H9 (cell line): ENCODE measurements at regions not wholly inside any gene's neighbourhood (a gene's known extent, or its start where the extent isn't known, plus 50 kb on each side); places are given as distances from the start of the nearest gene placed in this dataset.

ENCODE experiments used
- DNase-seq: peaks from one replicate; pipeline ENCODE4 v3.0.0-alpha.2; 2017
- H2AFZ ChIP-seq: one replicate; pipeline ENCODE4 v1.6.1; 2013; ENCODE audit warnings: mild to moderate bottlenecking, low read length, control low read depth, moderate library complexity
- H2AK5ac ChIP-seq: 2 replicates; pipeline ENCODE4 v1.6.1; 2013; ENCODE audit warnings: low read length, control low read depth, mixed read lengths; ENCODE audit not compliant: insufficient read length
- H2BK120ac ChIP-seq: one replicate; pipeline ENCODE4 v1.6.1; 2013; ENCODE audit warnings: low read depth, mild to moderate bottlenecking, low read length, control low read depth, inconsistent platforms; ENCODE audit not compliant: poor library complexity, severe bottlenecking
- H2BK12ac ChIP-seq: 2 replicates; pipeline ENCODE4 v1.6.1; 2013; ENCODE audit warnings: low read length, control low read depth, mixed read lengths, low read depth; ENCODE audit not compliant: insufficient read length
- H2BK15ac ChIP-seq: 2 replicates; pipeline ENCODE4 v1.6.1; 2013; ENCODE audit warnings: low read depth, low read length, control low read depth
- H2BK20ac ChIP-seq: one replicate; pipeline ENCODE4 v1.6.1; 2013; ENCODE audit warnings: low read depth, mild to moderate bottlenecking, low read length, control low read depth, inconsistent platforms; ENCODE audit not compliant: poor library complexity, severe bottlenecking
- H2BK5ac ChIP-seq: 2 replicates; pipeline ENCODE4 v1.6.1; 2013; ENCODE audit warnings: low read length, control low read depth, mixed read lengths; ENCODE audit not compliant: insufficient read length
- H3K14ac ChIP-seq: 2 replicates; pipeline ENCODE4 v1.6.1; 2013; ENCODE audit warnings: low read length, control low read depth; ENCODE audit not compliant: insufficient read depth
- H3K18ac ChIP-seq: 2 replicates; pipeline ENCODE4 v1.6.1; 2013; ENCODE audit warnings: low read depth, mild to moderate bottlenecking, mixed read lengths, low read length, control low read depth; ENCODE audit not compliant: insufficient read length
- H3K23ac ChIP-seq: 2 replicates; pipeline ENCODE4 v1.6.1; 2013; ENCODE audit warnings: low read length, control low read depth, mixed read lengths, low read depth; ENCODE audit not compliant: insufficient read length
- H3K23me2 ChIP-seq: 2 replicates; pipeline ENCODE4 v1.6.1; 2013; ENCODE audit warnings: low read depth, mild to moderate bottlenecking, mixed read lengths, low read length, control low read depth; ENCODE audit not compliant: insufficient read length, poor library complexity, severe bottlenecking
- H3K27ac ChIP-seq: 2 replicates; pipeline ENCODE4 v1.5.1; 2013; ENCODE audit warnings: low read length, control low read depth, mixed read lengths, low read depth; ENCODE audit not compliant: insufficient read length
- H3K27me3 ChIP-seq: 2 replicates; pipeline ENCODE4 v1.6.1; 2013; ENCODE audit warnings: low read length, control low read depth, inconsistent platforms; ENCODE audit not compliant: insufficient read depth
- H3K4ac ChIP-seq: 2 replicates; pipeline ENCODE4 v1.6.1; 2013; ENCODE audit warnings: low read depth, mild to moderate bottlenecking, control low read depth, inconsistent platforms, low read length, moderate library complexity
- H3K4me1 ChIP-seq: 2 replicates; pipeline ENCODE4 v1.6.1; 2013; ENCODE audit warnings: low read length, control low read depth, inconsistent platforms; ENCODE audit not compliant: insufficient read depth
- H3K4me2 ChIP-seq: 2 replicates; pipeline ENCODE4 v1.6.1; 2013; ENCODE audit warnings: low read length, control low read depth, mixed read lengths; ENCODE audit not compliant: insufficient read length, insufficient read depth
- H3K56ac ChIP-seq: 2 replicates; pipeline ENCODE4 v1.6.1; 2013; ENCODE audit warnings: low read depth, mild to moderate bottlenecking, mixed read lengths, low read length, control low read depth; ENCODE audit not compliant: insufficient read length
- H3K79me1 ChIP-seq: 2 replicates; pipeline ENCODE4 v1.6.1; 2013; ENCODE audit warnings: low read depth, mild to moderate bottlenecking, moderate library complexity, low read length, control low read depth, inconsistent platforms; ENCODE audit not compliant: insufficient read depth, poor library complexity, severe bottlenecking
- H3K79me2 ChIP-seq: 2 replicates; pipeline ENCODE4 v1.6.1; 2013; ENCODE audit warnings: low read length, control low read depth, inconsistent platforms; ENCODE audit not compliant: insufficient read depth
- H3K9ac ChIP-seq: 2 replicates; pipeline ENCODE4 v1.6.1; 2013; ENCODE audit warnings: low read length, control low read depth, mixed read lengths; ENCODE audit not compliant: insufficient read length; ENCODE audit errors: extremely low read depth
- H3K9me3 ChIP-seq: one replicate; pipeline ENCODE4 v1.6.1; 2013; ENCODE audit warnings: low read depth, low read length, inconsistent platforms; ENCODE audit not compliant: control insufficient read depth
- H3T11ph ChIP-seq: one replicate; pipeline ENCODE4 v1.6.1; 2013; ENCODE audit warnings: mild to moderate bottlenecking, low read length, control low read depth, inconsistent platforms
- H4K20me1 ChIP-seq: one replicate; pipeline ENCODE4 v1.6.1; 2013; ENCODE audit not compliant: control insufficient read depth, insufficient read length, insufficient read depth
- H4K5ac ChIP-seq: 2 replicates; pipeline ENCODE4 v1.6.1; 2013; ENCODE audit warnings: low read depth, mild to moderate bottlenecking, mixed read lengths, low read length, control low read depth; ENCODE audit not compliant: insufficient read length
- H4K8ac ChIP-seq: replicated peaks from 2 replicates; pipeline ENCODE4 v1.6.1; 2013; ENCODE audit warnings: low read length, control low read depth, mixed read lengths, low read depth; ENCODE audit not compliant: insufficient read length
- H4K91ac ChIP-seq: 2 replicates; pipeline ENCODE4 v1.6.1; 2013; ENCODE audit warnings: low read depth, mild to moderate bottlenecking, moderate library complexity, mixed read lengths, low read length, control low read depth; ENCODE audit not compliant: insufficient read length
- H3K27ac Mint-ChIP-seq, 3 experiments: 2 replicates in 2 of 3; 3 replicates in 1 of 3; pipeline ENCODE4 v1.8.0; 2020 to 2021; ENCODE audit warnings: mixed read lengths in 3 of 3, mild to moderate bottlenecking in 1 of 3, moderate library complexity in 1 of 3
- H3K27me3 Mint-ChIP-seq: 2 replicates; pipeline ENCODE4 v1.8.0; 2021; ENCODE audit warnings: low read depth, mild to moderate bottlenecking, moderate library complexity, mixed read lengths
- H3K36me3 Mint-ChIP-seq, 3 experiments: 2 replicates in 2 of 3; 3 replicates in 1 of 3; pipeline ENCODE4 v1.8.0; 2020 to 2021; ENCODE audit warnings: low read depth in 3 of 3, mixed read lengths in 3 of 3; ENCODE audit not compliant: insufficient read depth in 1 of 3
- H3K4me1 Mint-ChIP-seq, 2 experiments: 2 replicates each; pipeline ENCODE4 v1.8.0; 2020; ENCODE audit warnings: mixed read lengths in 2 of 2
- H3K4me3 Mint-ChIP-seq, 2 experiments: 2 replicates in 1 of 2; 3 replicates in 1 of 2; pipeline ENCODE4 v1.8.0; 2020 to 2021; ENCODE audit warnings: mild to moderate bottlenecking in 2 of 2, mixed read lengths in 2 of 2, moderate library complexity in 1 of 2
- H3K9me3 Mint-ChIP-seq, 2 experiments: 2 replicates in 1 of 2; 3 replicates in 1 of 2; pipeline ENCODE4 v1.8.0; 2020; ENCODE audit warnings: mild to moderate bottlenecking in 2 of 2, mixed read lengths in 2 of 2, moderate library complexity in 1 of 2
- CTCF ChIP-seq: fragments of 200-600 bp; sonication (generic); conservative IDR thresholded peaks from 3 replicates; pipeline ENCODE4 v1.8.0; 2021; ENCODE audit warnings: antibody characterized with exemption, mild to moderate bottlenecking
- WGBS: extraction: QIAGEN DNeasy Blood & Tissue Kit; methylation state at CpG from one replicate; pipeline ENCODE4 v1.1.7; 2013; ENCODE audit warnings: missing lambda C conversion rate, low lambda C conversion rate, mixed read lengths; ENCODE audit not compliant: insufficient read length; ENCODE audit errors: extremely low coverage; 5-methylcytosine and 5-hydroxymethylcytosine counted together

- Histone ChIP-seq H3K4ac (no peak overlapping the region), H3K23ac (no peak overlapping the region), H3K4me1 (no peaks in the 10 kb centered on the region), H3K14ac (no peak overlapping the region), H3K23me2 (no peaks in the 10 kb centered on the region), H3K27me3 (no peaks in the 10 kb centered on the region), H2BK20ac (no peak overlapping the region), H2AK5ac (no peak overlapping the region), H3K9ac (no peak overlapping the region), H3K18ac (no peak overlapping the region), H4K5ac (no peak overlapping the region), H3K4me2 (no peak overlapping the region), H3T11ph (no peak overlapping the region), H2BK12ac (no peak overlapping the region), H3K9me3 (peaks cover 4% of the 10 kb centered on the region), H2AFZ (no peak overlapping the region), H2BK5ac (no peak overlapping the region), H3K27ac (no peak overlapping the region), H3K79me1 (no peaks in the 10 kb centered on the region), H3K56ac (no peak overlapping the region), H2BK120ac (no peak overlapping the region), H4K91ac (no peak overlapping the region), H2BK15ac (no peak overlapping the region), H4K20me1 (no peaks in the 10 kb centered on the region), H4K8ac (no peak overlapping the region), H3K79me2 (no peaks in the 10 kb centered on the region)
- peak overlapping the region in 1 of 3 experiments; percentile 65; a peak in 1 of 7 replicates for H3K27ac Mint-ChIP-seq
- H3K36me3 Mint-ChIP-seq: 0 out of 7 replicates have a peak, but pooled peaks cover 0 to 4% (median 0%) of the 10 kb centered on the region in 3 experiments
- H3K4me3 Mint-ChIP-seq: no peak overlapping the region
- H3K27me3 Mint-ChIP-seq: peaks cover 6% of the 10 kb centered on the region
- no peak for DNase-seq
- 0 out of 4 replicates have a peak, but pooled peaks cover 0 to 2% of the 10 kb centered on the region in 2 experiments for H3K4me1 Mint-ChIP-seq
- no CpG with 5 or more reads among the region's 17 CpGs for WGBS
- H3K9me3 Mint-ChIP-seq: peaks cover 3 to 14% of the 10 kb centered on the region in 2 experiments; a peak in 4 of 5 replicates
- no peak for TF ChIP-seq CTCF
These were observed 80.2 kb upstream of the GPC1 start for GRCh38 chr2:240355001-240355891.
